ENCODE measurements at regions not wholly inside any gene's neighbourhood (a gene's known extent, or its start where the extent isn't known, plus 50 kb on each side); places are given as distances from the start of the nearest gene placed in this dataset.

GRCh38 chr7:3234851-3235250 is 66.2 kb upstream of the SDK1 start:
- H3K9me3 Mint-ChIP-seq: peaks cover 7% of the 10 kb centered on the region in 2 donors
- ATAC-seq: no peak

GRCh38 chr7:3235322-3235721 is 65.7 kb upstream of the SDK1 start:
- no peaks in the 10 kb centered on the region for H3K27me3 ChIP-seq (ENCODE audit: control insufficient read depth, insufficient read depth, low read length)
- H3K4me3 ChIP-seq (ENCODE audit: low read length): no peak overlapping the region
- no peaks in the 10 kb centered on the region for H3K9me3 ChIP-seq (ENCODE audit: control insufficient read depth, insufficient read depth, low read length)
- no peaks in the 10 kb centered on the region for H3K4me1 ChIP-seq (ENCODE audit: control insufficient read depth, insufficient read depth, low read length)
- ATAC-seq: no peak
- no peak overlapping the region for H3K4me3 Mint-ChIP-seq
- H3K9me3 Mint-ChIP-seq: peaks cover 7% of the 10 kb centered on the region in 2 donors
- no peaks in the 10 kb centered on the region for H3K36me3 Mint-ChIP-seq
- intact Hi-C loops (cut with micrococcal nuclease): no loop called here
- 72% methylated on average over 4 of the region's 4 CpGs for WGBS (ENCODE audit: insufficient coverage)
- no peak overlapping the region for H3K27ac ChIP-seq (ENCODE audit: low read length)
- no peak for TF ChIP-seq CTCF (IDR thresholded peaks at IDR 0.05)
- no peaks in the 10 kb centered on the region for H3K36me3 ChIP-seq (ENCODE audit: control insufficient read depth, insufficient read depth, low read length)
- peaks cover 0 to 9% of the 10 kb centered on the region in 2 donors for H3K4me1 Mint-ChIP-seq
- H3K27ac Mint-ChIP-seq: peak overlapping the region in 1 of 2 donors; percentile 1
- H3K27me3 Mint-ChIP-seq (ENCODE audit: low read depth in 2 of 2): peaks cover 2 to 9% of the 10 kb centered on the region in 2 donors
- no peak for DNase-seq

More at GRCh38 chr7:3234851-3235250, 66.2 kb upstream of the SDK1 start:
- no peak for DNase-seq
- intact Hi-C loops (cut with micrococcal nuclease): no loop called here
- H3K27me3 ChIP-seq (ENCODE audit: control insufficient read depth, insufficient read depth, low read length): no peaks in the 10 kb centered on the region
- no peaks in the 10 kb centered on the region for H3K36me3 ChIP-seq (ENCODE audit: control insufficient read depth, insufficient read depth, low read length)
- no peaks in the 10 kb centered on the region for H3K36me3 Mint-ChIP-seq
- TF ChIP-seq CTCF (IDR thresholded peaks at IDR 0.05): no peak
- H3K9me3 ChIP-seq (ENCODE audit: control insufficient read depth, insufficient read depth, low read length): no peaks in the 10 kb centered on the region
- H3K4me3 Mint-ChIP-seq: no peak overlapping the region
- no peak overlapping the region for H3K27ac ChIP-seq (ENCODE audit: low read length)
- no peaks in the 10 kb centered on the region for H3K4me1 ChIP-seq (ENCODE audit: control insufficient read depth, insufficient read depth, low read length)
- H3K4me1 Mint-ChIP-seq: peaks cover 0 to 9% of the 10 kb centered on the region in 2 donors
- peaks cover 2 to 13% of the 10 kb centered on the region in 2 donors for H3K27me3 Mint-ChIP-seq (ENCODE audit: low read depth in 2 of 2)
- H3K27ac Mint-ChIP-seq: peak overlapping the region in 1 of 2 donors; percentile 1
- H3K4me3 ChIP-seq (ENCODE audit: low read length): no peak overlapping the region
- WGBS (ENCODE audit: insufficient coverage): 97% methylated on average over 3 of the region's 3 CpGs

GRCh38 chr7:3236268-3236667 is 64.8 kb upstream of the SDK1 start:
- TF ChIP-seq CTCF (IDR thresholded peaks at IDR 0.05): no peak
- Mint-ChIP-seq H3K27ac (no peak overlapping the region), H3K36me3 (no peaks in the 10 kb centered on the region), H3K4me3 (no peak overlapping the region), H3K27me3 (ENCODE audit: low read depth in 2 of 2) (peaks cover 5 to 11% of the 10 kb centered on the region in 2 donors), H3K9me3 (peaks cover 7% of the 10 kb centered on the region in 2 donors), H3K4me1 (peaks cover 0 to 9% of the 10 kb centered on the region in 2 donors)
- intact Hi-C loops (cut with micrococcal nuclease): no loop called here
- Histone ChIP-seq H3K36me3 (ENCODE audit: control insufficient read depth, insufficient read depth, low read length) (no peaks in the 10 kb centered on the region), H3K9me3 (ENCODE audit: control insufficient read depth, insufficient read depth, low read length) (no peaks in the 10 kb centered on the region), H3K27ac (ENCODE audit: low read length) (no peak overlapping the region), H3K4me3 (ENCODE audit: low read length) (no peak overlapping the region), H3K27me3 (ENCODE audit: control insufficient read depth, insufficient read depth, low read length) (no peaks in the 10 kb centered on the region), H3K4me1 (ENCODE audit: control insufficient read depth, insufficient read depth, low read length) (no peaks in the 10 kb centered on the region)
- DNase-seq: no peak
- no peak for ATAC-seq

GRCh38 chr7:3238525-3239210 is 62.4 kb upstream of the SDK1 start:
- H3K4me3 Mint-ChIP-seq: no peak overlapping the region
- Histone ChIP-seq H3K9me3 (ENCODE audit: control insufficient read depth, insufficient read depth, low read length) (no peaks in the 10 kb centered on the region), H3K4me3 (ENCODE audit: low read length) (no peak overlapping the region), H3K27me3 (ENCODE audit: control insufficient read depth, insufficient read depth, low read length) (no peaks in the 10 kb centered on the region), H3K36me3 (ENCODE audit: control insufficient read depth, insufficient read depth, low read length) (no peaks in the 10 kb centered on the region), H3K27ac (ENCODE audit: low read length) (no peak overlapping the region), H3K4me1 (ENCODE audit: control insufficient read depth, insufficient read depth, low read length) (no peaks in the 10 kb centered on the region)
- DNase-seq (no peak), ATAC-seq (no peak)
- 78% methylated on average over 3 of the region's 3 CpGs for WGBS (ENCODE audit: insufficient coverage)
- TF ChIP-seq CTCF (IDR thresholded peaks at IDR 0.05): no peak
- H3K9me3 Mint-ChIP-seq: peaks cover 7% of the 10 kb centered on the region in 2 donors
- peaks cover 5 to 11% of the 10 kb centered on the region in 2 donors for H3K27me3 Mint-ChIP-seq (ENCODE audit: low read depth in 2 of 2)
- H3K4me1 Mint-ChIP-seq: peaks cover 0 to 9% of the 10 kb centered on the region in 2 donors
- no peaks in the 10 kb centered on the region for H3K36me3 Mint-ChIP-seq
- no peak overlapping the region for H3K27ac Mint-ChIP-seq
- intact Hi-C loops (cut with micrococcal nuclease): no loop called here

Data from natural killer cell (primary cell).